ENCODE measurements at regions not wholly inside any gene's neighbourhood (a gene's known extent, or its start where the extent isn't known, plus 50 kb on each side); places are given as distances from the start of the nearest gene placed in this dataset.
"Not testable (repeated sequence)": the region's sequence is repeated elsewhere in the genome, so short reads cannot be mapped to it uniquely, and the experiment has no call there.

GRCh38 chr7:39838326-39838725 is 111.7 kb upstream of the CDK13 start:
- peaks cover 24% of the 10 kb centered on the region for H3K27me3 ChIP-seq
- H3K36me3 ChIP-seq (replicated peaks; ENCODE audit: insufficient read depth, low read depth): no peaks in the 10 kb centered on the region
- no peaks in the 10 kb centered on the region for H3K4me1 ChIP-seq (ENCODE audit: insufficient read depth)
- DNase-seq (ENCODE audit: low spot score): no peak
- H2AFZ ChIP-seq: no peak overlapping the region
- no peak overlapping the region for H3K4me2 ChIP-seq
- no peaks in the 10 kb centered on the region for H3K9me3 ChIP-seq (ENCODE audit: low read depth)
- no peak overlapping the region for H3K27ac ChIP-seq
- H3K9me2 ChIP-seq (replicated peaks; ENCODE audit: insufficient read depth): no peaks in the 10 kb centered on the region
- TF ChIP-seq EZH2 (IDR thresholded peaks at IDR 0.05; ENCODE audit: borderline replicate concordance) (no peak), EZH2phosphoT487 (IDR thresholded peaks at IDR 0.05; ENCODE audit: low read depth, severe bottlenecking, unreplicated experiment) (no peak), CTCF (IDR thresholded peaks at IDR 0.05; ENCODE audit: poor library complexity) (no peak)
- H3K4me3 ChIP-seq: no peak overlapping the region
- 57% methylated on average over 3 of the region's 3 CpGs for WGBS (ENCODE audit: low lambda C conversion rate, missing lambda C conversion rate)
- H4K20me1 ChIP-seq (ENCODE audit: insufficient read depth, poor library complexity, severe bottlenecking): no peaks in the 10 kb centered on the region
- H3K79me2 ChIP-seq: no peaks in the 10 kb centered on the region

- H3K27me3 ChIP-seq: no peaks in the 10 kb centered on the region
- no peaks in the 10 kb centered on the region for H3K79me2 ChIP-seq
- peak overlapping the region; percentile 12 for H3K27ac ChIP-seq
- H3K4me1 ChIP-seq (ENCODE audit: insufficient read depth): no peaks in the 10 kb centered on the region
- 62% methylated on average over 2 of the region's 2 CpGs for WGBS (ENCODE audit: low lambda C conversion rate, missing lambda C conversion rate)
- no peak overlapping the region for H2AFZ ChIP-seq
- no peaks in the 10 kb centered on the region for H3K9me2 ChIP-seq (replicated peaks; ENCODE audit: insufficient read depth)
- no peaks in the 10 kb centered on the region for H3K36me3 ChIP-seq (replicated peaks; ENCODE audit: insufficient read depth, low read depth)
- no peak for TF ChIP-seq EZH2 (IDR thresholded peaks at IDR 0.05; ENCODE audit: borderline replicate concordance)
- H3K4me3 ChIP-seq: no peak overlapping the region
- H3K9me3 ChIP-seq (ENCODE audit: low read depth): no peaks in the 10 kb centered on the region
- no peak overlapping the region for H3K4me2 ChIP-seq
- no peaks in the 10 kb centered on the region for H4K20me1 ChIP-seq (ENCODE audit: insufficient read depth, poor library complexity, severe bottlenecking)
- no peak for DNase-seq (ENCODE audit: low spot score)
Measured at GRCh38 chr7:39845006-39845405, 105.0 kb upstream of the CDK13 start.

GRCh38 chr7:39847227-39847626 is 102.8 kb upstream of the CDK13 start:
- no peaks in the 10 kb centered on the region for H3K79me2 ChIP-seq
- DNase-seq (ENCODE audit: low spot score): no peak
- no peak overlapping the region for H3K4me3 ChIP-seq
- no peak overlapping the region for H3K4me2 ChIP-seq
- no peak overlapping the region for H2AFZ ChIP-seq
- H3K9me3 ChIP-seq (ENCODE audit: low read depth): no peaks in the 10 kb centered on the region
- H3K36me3 ChIP-seq (replicated peaks; ENCODE audit: insufficient read depth, low read depth): no peaks in the 10 kb centered on the region
- TF ChIP-seq EZH2phosphoT487 (IDR thresholded peaks at IDR 0.05; ENCODE audit: low read depth, severe bottlenecking, unreplicated experiment) (no peak), CTCF (IDR thresholded peaks at IDR 0.05; ENCODE audit: poor library complexity) (no peak), EZH2 (IDR thresholded peaks at IDR 0.05; ENCODE audit: borderline replicate concordance) (no peak)
- H3K27me3 ChIP-seq: no peaks in the 10 kb centered on the region
- WGBS (ENCODE audit: low lambda C conversion rate, missing lambda C conversion rate): 72% methylated on average over 5 of the region's 5 CpGs
- no peaks in the 10 kb centered on the region for H3K4me1 ChIP-seq (ENCODE audit: insufficient read depth)
- H3K9me2 ChIP-seq (replicated peaks; ENCODE audit: insufficient read depth): no peaks in the 10 kb centered on the region
- H3K27ac ChIP-seq: no peak overlapping the region
- no peaks in the 10 kb centered on the region for H4K20me1 ChIP-seq (ENCODE audit: insufficient read depth, poor library complexity, severe bottlenecking)

DNA sequence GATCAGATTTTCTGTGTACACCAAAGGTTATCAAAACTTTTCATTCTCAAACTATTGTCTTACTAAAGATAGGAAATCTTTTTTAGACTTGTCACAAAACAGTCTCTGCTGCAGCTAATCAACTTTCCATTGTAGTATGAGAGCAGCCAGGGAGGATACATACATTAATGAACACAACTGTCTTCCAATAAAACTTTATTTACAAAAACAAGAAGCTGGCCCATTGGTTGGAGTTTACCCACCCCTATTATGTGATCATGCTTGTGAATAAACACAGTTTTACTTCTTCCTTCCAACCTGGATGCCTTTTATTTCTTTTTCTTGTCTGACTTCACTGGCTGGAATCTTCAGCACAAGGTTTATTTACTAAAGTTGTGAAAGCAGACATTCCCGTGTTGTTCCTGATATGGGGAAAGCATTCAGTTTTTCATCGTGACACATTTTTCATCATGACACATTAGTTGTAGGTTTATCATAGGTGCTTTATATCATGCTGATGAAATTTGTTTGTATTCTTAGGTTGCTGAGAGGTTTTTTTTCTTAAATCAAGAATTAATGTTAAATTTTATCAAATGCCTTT is 98.5 kb upstream of the CDK13 start:
- Histone ChIP-seq H2AFZ (no peak overlapping the region), H3K9me2 (replicated peaks; ENCODE audit: insufficient read depth) (no peaks in the 10 kb centered on the region), H3K27me3 (no peaks in the 10 kb centered on the region), H4K20me1 (ENCODE audit: insufficient read depth, poor library complexity, severe bottlenecking) (no peaks in the 10 kb centered on the region), H3K4me3 (no peak overlapping the region), H3K36me3 (replicated peaks; ENCODE audit: insufficient read depth, low read depth) (no peaks in the 10 kb centered on the region), H3K4me2 (no peak overlapping the region), H3K4me1 (ENCODE audit: insufficient read depth) (no peaks in the 10 kb centered on the region), H3K9me3 (ENCODE audit: low read depth) (no peaks in the 10 kb centered on the region), H3K79me2 (no peaks in the 10 kb centered on the region), H3K27ac (no peak overlapping the region)
- TF ChIP-seq EZH2 (IDR thresholded peaks at IDR 0.05; ENCODE audit: borderline replicate concordance) (no peak), EZH2phosphoT487 (IDR thresholded peaks at IDR 0.05; ENCODE audit: low read depth, severe bottlenecking, unreplicated experiment) (no peak), CTCF (IDR thresholded peaks at IDR 0.05; ENCODE audit: poor library complexity) (no peak)
- 81% methylated on average over 2 of the region's 2 CpGs for WGBS (ENCODE audit: low lambda C conversion rate, missing lambda C conversion rate)
- no peak for DNase-seq (ENCODE audit: low spot score)

DNA sequence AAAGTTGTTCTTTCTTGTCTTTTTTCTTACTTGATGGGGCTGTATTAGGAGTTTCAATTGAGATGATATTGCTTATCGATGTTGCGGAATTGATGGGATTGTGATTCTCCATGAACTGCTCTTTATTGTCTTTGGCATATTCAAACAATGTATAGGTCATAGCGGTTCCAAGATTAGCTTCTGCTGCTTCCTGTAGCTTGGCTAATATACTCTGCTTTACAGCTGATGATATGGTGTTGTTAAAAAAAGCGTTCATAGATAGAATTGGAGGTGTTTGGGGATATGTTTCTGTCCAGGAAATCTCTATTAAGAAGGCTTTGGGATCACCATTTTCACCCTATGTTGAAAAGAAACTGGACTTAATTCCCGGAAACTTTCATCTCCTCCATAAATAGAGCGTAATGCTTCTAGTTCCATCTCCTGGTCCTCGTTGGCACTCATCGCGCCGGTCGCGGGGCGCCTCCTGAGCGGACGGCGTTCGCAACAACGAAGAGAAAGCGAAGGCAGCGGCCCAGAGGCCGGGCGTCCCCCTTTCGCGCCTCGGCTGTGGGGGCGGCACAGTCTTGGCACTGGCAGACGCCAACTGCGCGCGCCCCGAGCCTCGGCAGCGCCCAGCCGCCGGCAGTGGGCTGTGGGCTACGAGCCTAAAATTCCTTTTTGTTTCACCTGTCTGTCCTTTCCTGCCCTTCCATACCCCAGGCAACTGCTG is 95.3 kb upstream of the CDK13 start:
- not testable (repeated sequence) for H4K20me1 ChIP-seq (ENCODE audit: insufficient read depth, poor library complexity, severe bottlenecking); H2AFZ ChIP-seq; H3K4me2 ChIP-seq; H3K79me2 ChIP-seq; DNase-seq (ENCODE audit: low spot score); H3K9me2 ChIP-seq (replicated peaks; ENCODE audit: insufficient read depth); H3K4me3 ChIP-seq; H3K9me3 ChIP-seq (ENCODE audit: low read depth); H3K27me3 ChIP-seq; H3K36me3 ChIP-seq (replicated peaks; ENCODE audit: insufficient read depth, low read depth); H3K27ac ChIP-seq; H3K4me1 ChIP-seq (ENCODE audit: insufficient read depth)
- WGBS (ENCODE audit: low lambda C conversion rate, missing lambda C conversion rate): 83% methylated on average over 21 of the region's 36 CpGs

Measured in hepatocyte (in vitro differentiated cells).